ENCODE measurements at regions not wholly inside any gene's neighbourhood (a gene's known extent, or its start where the extent isn't known, plus 50 kb on each side); places are given as distances from the start of the nearest gene placed in this dataset.

- no peak for DNase-seq (ENCODE audit: low read depth)
Measured at GRCh38 chr18:45381282-45381681, 234.0 kb upstream of the SLC14A2 start.

GRCh38 chr18:45383228-45383627, 232.0 kb upstream of the SLC14A2 start:
- no peak for DNase-seq (ENCODE audit: low read depth)

GRCh38 chr18:45384137-45384961, 230.9 kb upstream of the SLC14A2 start:
- peak; percentile 15 for DNase-seq (ENCODE audit: low read depth)

DNA sequence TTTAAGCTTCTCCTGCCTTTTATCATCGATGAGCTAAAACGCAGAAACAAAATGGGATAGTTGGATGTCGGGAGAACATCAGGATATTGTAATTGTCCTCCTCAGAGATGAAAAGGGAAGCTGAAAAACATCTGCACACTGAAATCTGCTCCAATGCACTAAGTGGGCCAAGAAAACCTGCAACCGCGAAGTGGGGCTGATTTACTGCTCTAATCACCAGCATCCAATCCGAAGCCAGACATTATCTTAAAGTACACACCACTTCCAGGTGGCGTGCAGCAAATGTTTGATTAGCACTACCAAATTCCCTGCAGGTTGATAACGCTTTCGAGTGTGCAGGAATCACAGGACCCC, 230.3 kb upstream of the SLC14A2 start:
- no peak for DNase-seq (ENCODE audit: low read depth)

GRCh38 chr18:45386041-45386655, 229.1 kb upstream of the SLC14A2 start:
- DNase-seq (ENCODE audit: low read depth): no peak

GRCh38 chr18:45387229-45387628, 228.0 kb upstream of the SLC14A2 start:
- no peak for DNase-seq (ENCODE audit: low read depth)

- no peak for DNase-seq (ENCODE audit: low read depth)
Measured at GRCh38 chr18:45398448-45398847, 216.8 kb upstream of the SLC14A2 start.

DNA sequence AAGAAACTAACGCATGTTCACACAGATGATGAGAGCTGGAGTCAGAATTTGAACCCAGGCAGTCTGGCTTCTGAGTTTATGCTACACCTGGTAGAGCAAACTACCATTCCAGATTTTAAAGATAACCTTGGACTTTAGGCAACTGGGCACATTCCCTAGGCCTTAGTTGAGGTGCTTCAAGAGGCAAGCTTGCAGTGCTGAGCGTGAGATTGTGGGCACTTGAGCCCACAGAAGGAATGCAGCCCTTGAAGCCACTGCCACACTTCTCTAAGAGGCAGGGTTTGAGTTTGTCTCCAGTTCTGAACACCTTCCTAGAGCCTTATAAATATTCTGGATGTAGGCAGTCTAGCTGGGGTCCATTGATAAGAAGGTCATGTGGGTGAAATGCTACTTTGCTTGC, 216.1 kb upstream of the SLC14A2 start:
- no peak for DNase-seq (ENCODE audit: low read depth)

GRCh38 chr18:45399643-45400042, 215.6 kb upstream of the SLC14A2 start:
- no peak for DNase-seq (ENCODE audit: low read depth)

DNA sequence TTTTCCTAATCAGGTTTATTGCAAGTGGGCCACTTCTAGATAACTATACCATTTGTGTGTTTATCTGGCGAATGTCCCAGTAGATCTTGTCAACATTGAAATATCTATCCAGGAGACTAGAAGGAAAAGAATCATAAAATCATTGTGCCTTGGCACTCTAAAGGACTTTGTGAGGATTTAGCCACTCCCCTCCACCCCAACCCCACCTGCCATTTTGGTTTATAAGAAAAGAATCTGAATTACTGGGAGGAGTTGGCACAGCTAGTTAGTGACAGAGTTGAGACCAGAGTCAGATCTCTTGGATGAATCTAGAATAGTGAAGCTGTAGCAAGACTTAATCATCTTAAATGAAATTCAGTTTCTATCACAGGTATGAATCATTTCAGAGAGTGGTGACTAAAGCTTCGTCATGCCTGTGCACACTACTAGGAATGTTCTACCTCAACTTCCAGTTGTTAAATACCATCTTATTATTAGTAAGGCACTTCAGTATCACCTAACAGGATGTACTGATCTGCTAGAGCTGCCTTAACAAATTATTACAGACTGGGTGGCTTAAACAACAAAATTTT, 212.7 kb upstream of the SLC14A2 start:
- no peak for DNase-seq (ENCODE audit: low read depth)

GRCh38 chr18:45403341-45404049, 211.8 kb upstream of the SLC14A2 start:
- DNase-seq (ENCODE audit: low read depth): no peak

DNA sequence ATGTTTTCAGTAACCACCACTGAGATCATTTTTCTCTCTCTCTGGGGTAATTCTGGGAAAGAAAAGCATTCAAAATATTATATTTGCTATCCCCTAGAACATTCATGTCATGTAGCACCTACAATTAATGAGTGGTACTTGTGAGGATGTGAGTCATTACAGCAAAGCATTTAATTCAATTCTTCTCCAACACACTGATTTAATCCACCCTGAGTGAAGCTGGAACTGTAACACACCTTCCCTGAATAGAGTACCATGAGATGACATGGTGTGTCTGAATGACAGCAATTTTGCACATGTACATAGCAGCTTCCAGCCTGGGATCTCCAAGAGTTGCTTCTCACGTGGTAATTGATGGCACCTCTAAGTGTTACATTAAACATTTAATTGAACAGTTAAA, 207.1 kb upstream of the SLC14A2 start:
- no peak for DNase-seq (ENCODE audit: low read depth)

- DNase-seq (ENCODE audit: low read depth): no peak
Measured at GRCh38 chr18:45409971-45410370, 205.3 kb upstream of the SLC14A2 start.

GRCh38 chr18:45412577-45412976, 202.7 kb upstream of the SLC14A2 start:
- no peak for DNase-seq (ENCODE audit: low read depth)

DNA sequence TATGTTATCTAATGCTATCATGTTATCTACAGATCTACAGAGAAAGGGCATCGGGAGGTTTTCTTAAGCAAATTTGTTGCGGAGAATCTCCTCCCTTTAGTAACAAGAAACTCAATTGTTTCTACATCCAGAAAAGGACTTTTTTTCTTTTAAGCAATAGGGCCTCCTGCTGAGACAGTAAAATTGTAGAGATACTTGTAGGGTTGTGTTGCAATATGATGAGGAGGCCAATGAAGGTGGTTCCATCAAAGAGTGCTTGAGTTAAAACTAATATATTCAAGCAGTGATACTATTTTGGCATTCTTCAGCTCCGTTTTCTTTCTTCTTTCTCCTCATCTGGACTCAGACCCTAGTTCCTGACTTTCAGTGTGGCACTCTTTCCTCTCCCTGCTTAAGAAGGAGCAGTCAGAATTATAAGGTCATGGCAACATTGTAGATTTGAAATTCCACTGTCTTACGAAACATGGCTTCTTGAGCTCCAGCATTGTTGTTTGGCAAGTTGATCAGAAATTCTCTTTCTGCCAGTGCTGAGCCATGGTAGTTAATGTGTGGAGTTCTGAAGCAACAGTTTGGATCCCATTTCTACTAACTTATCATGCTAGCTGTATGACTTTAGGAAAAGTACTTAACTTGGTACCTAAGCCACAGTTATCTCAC, 202.0 kb upstream of the SLC14A2 start:
- no peak for DNase-seq (ENCODE audit: low read depth)

DNA sequence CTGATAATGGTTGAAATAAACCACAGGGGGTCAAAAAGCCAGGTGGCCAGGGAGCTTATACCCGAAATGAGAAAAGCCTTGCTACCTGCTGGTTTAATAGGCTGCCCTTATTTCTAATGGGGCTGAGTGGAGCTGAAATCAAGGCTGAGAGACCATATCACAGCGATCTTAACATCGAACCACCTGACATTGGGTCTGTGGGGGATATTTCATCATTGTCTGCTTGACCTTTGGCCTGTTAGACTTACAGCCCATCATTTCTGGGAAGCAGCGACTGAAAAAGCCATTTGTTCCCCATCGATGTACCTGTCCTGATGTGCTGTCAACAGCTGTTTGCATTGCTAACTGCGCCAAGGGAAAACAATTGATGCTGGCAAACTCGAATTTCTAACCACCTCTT, 199.7 kb upstream of the SLC14A2 start:
- no peak for DNase-seq (ENCODE audit: low read depth)

DNA sequence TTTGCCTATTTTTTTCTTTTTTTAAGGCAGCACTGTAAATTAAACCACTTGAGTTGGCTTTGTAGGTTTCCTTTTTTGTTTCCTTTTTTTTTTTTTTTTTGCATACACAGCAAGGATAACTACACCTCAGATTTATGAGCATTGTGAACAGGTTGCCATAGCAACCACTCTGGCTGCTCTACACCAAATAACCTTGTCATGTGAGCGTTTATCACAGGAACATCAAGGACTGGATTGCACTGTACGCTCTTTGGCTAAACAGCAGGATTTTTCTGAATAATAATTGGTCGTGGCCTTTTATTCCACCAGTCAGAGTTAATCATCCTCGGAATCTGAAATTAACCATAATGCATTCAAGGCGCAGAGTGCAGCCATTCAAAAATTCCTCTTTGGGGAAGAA, 199.1 kb upstream of the SLC14A2 start:
- DNase-seq (ENCODE audit: low read depth): no peak

- DNase-seq (ENCODE audit: low read depth): no peak
Measured at GRCh38 chr18:45417392-45417791, 197.9 kb upstream of the SLC14A2 start.

- DNase-seq (ENCODE audit: low read depth): no peak
Measured at GRCh38 chr18:45423659-45424058, 191.6 kb upstream of the SLC14A2 start.

DNA sequence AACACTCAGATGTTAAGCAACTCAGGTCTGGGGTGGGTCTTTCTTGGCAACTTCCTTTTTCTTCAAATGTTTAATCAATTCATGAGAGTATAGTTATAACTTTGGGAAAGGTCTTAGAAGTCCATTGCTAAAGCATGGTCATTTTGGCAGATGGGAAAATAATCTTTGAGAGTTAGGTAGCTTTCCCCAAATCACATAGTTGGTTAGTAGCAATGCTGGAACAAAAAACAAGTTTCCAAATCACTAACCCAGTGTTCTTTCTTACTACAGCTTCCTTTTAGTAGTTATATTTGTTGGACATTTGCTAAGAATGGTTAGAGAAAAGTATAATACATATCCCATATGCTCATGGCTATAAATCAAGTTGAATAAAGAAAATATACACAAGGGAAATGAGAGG, 185.2 kb upstream of the SLC14A2 start:
- no peak for DNase-seq (ENCODE audit: low read depth)

GRCh38 chr18:45435810-45436209, 179.5 kb upstream of the SLC14A2 start:
- no peak for DNase-seq (ENCODE audit: low read depth)

DNA sequence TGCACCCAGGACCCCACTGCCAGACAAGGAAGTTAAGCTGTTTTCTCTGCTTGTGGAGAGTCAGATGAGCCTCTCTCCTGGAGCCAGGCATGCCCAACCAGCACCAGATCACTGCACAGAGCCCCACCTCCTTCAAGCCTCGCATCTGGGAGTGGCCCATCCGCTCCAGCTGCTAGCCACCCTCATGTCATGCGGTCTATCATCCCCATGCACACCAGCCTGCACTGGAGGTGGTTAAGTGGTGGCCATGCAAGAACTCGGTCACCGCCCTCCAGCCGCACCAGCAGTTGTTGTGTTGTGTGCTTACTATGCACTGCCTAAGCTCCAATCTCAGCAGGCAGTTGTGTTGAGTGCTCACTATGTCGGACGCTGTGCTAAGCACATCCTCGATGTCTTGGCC, 177.9 kb upstream of the SLC14A2 start:
- no peak for DNase-seq (ENCODE audit: low read depth)
